KMS-11 (cell line): ENCODE measurements at regions not wholly inside any gene's neighbourhood (a gene's known extent, or its start where the extent isn't known, plus 50 kb on each side); places are given as distances from the start of the nearest gene placed in this dataset.
"Not testable (repeated sequence)": the region's sequence is repeated elsewhere in the genome, so short reads cannot be mapped to it uniquely, and the experiment has no call there.

Source experiments
- H2AFZ ChIP-seq: fragments of 200-600 bp; sonication (generic); 2 replicates; pipeline ENCODE4 v1.6.1; 2016; ENCODE audit warnings: antibody characterized with exemption, mixed run types, low read depth
- H3K27ac ChIP-seq: fragments of 200-600 bp; sonication (generic); 2 replicates; pipeline ENCODE4 v1.6.1; 2016; ENCODE audit warnings: mild to moderate bottlenecking, mixed run types
- H3K27me3 ChIP-seq: fragments of 200-600 bp; sonication (generic); 2 replicates; pipeline ENCODE4 v1.6.1; 2017; ENCODE audit warnings: mild to moderate bottlenecking, low read depth, mixed run types, moderate library complexity; ENCODE audit not compliant: insufficient read depth
- H3K36me3 ChIP-seq: fragments of 200-600 bp; sonication (generic); 2 replicates; pipeline ENCODE4 v1.6.1; 2017; ENCODE audit warnings: mild to moderate bottlenecking, mixed run types; ENCODE audit not compliant: insufficient read depth
- H3K4me1 ChIP-seq: fragments of 200-600 bp; sonication (generic); 2 replicates; pipeline ENCODE4 v1.6.1; 2016; ENCODE audit warnings: mild to moderate bottlenecking, low read depth, mixed run types; ENCODE audit not compliant: poor library complexity, severe bottlenecking
- H3K4me2 ChIP-seq: fragments of 200-600 bp; sonication (generic); 2 replicates; pipeline ENCODE4 v1.7.0; 2016; ENCODE audit warnings: mild to moderate bottlenecking, mixed run types
- H3K4me3 ChIP-seq: fragments of 200-600 bp; sonication (generic); IDR thresholded peaks from 2 replicates; pipeline ENCODE4 v1.6.1; 2017; ENCODE audit warnings: low read depth, low read length, mixed read lengths; ENCODE audit not compliant: insufficient read depth
- H3K79me2 ChIP-seq: fragments of 200-600 bp; sonication (generic); 2 replicates; pipeline ENCODE4 v1.6.1; 2016; ENCODE audit warnings: low read depth, mixed run types; ENCODE audit not compliant: insufficient read depth
- H3K9ac ChIP-seq: fragments of 200-600 bp; sonication (generic); 2 replicates; pipeline ENCODE4 v1.6.1; 2016; ENCODE audit warnings: mild to moderate bottlenecking, mixed run types
- H4K20me1 ChIP-seq: fragments of 200-600 bp; sonication (generic); 2 replicates; pipeline ENCODE4 v1.6.1; 2016; ENCODE audit warnings: mild to moderate bottlenecking, mixed run types; ENCODE audit not compliant: insufficient read depth
- CTCF ChIP-seq: fragments of 200-600 bp; sonication (generic); conservative IDR thresholded peaks from 2 replicates; pipeline ENCODE4 v1.6.1; 2017; ENCODE audit warnings: low read depth, mild to moderate bottlenecking, antibody characterized with exemption, low read length, moderate library complexity, mixed read lengths

DNA sequence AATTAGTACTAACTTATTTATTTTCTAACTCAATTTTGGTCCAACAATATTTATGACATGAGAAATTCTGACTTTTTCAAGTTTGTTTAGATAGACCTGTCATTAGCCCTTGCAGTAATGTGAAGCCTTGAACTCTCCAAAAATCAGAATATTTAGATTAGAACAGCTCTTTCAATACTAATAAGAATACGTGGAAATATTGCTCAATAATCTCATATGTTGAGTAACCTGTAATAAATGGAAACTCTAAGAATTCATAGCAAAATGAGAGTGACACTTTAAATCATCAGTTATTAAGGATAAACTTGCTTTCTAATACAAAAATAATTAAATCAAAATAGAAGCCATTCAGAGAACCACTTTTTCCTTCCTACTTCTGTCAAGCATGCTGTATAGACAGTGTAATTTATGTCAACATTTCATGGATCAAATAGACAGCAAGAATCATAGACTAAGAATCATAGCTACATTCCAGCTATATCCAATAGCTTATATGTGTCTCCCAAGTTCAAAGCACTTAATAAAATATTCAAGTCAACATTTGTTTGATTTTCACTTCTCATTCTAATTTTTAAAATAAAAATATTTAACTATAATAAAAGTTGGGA lies 710.3 kb upstream of the SOX11 start:
- no peak overlapping the region for H3K4me2 ChIP-seq
- no peaks in the 10 kb centered on the region for H3K4me1 ChIP-seq
- H4K20me1 ChIP-seq = no peaks in the 10 kb centered on the region
- no peak for TF ChIP-seq CTCF
- no peaks in the 10 kb centered on the region for H3K36me3 ChIP-seq
- no peaks in the 10 kb centered on the region for H3K27me3 ChIP-seq
- H3K4me3 ChIP-seq = no peak overlapping the region
- no peaks in the 10 kb centered on the region for H3K79me2 ChIP-seq
- H2AFZ ChIP-seq = no peak overlapping the region
- no peak overlapping the region for H3K9ac ChIP-seq
- H3K27ac ChIP-seq = no peak overlapping the region

- H4K20me1 ChIP-seq, H3K4me1 ChIP-seq, H3K27ac ChIP-seq: not testable (repeated sequence)
Observed at GRCh38 chr2:4988444-4988843, 703.7 kb upstream of the SOX11 start.

DNA sequence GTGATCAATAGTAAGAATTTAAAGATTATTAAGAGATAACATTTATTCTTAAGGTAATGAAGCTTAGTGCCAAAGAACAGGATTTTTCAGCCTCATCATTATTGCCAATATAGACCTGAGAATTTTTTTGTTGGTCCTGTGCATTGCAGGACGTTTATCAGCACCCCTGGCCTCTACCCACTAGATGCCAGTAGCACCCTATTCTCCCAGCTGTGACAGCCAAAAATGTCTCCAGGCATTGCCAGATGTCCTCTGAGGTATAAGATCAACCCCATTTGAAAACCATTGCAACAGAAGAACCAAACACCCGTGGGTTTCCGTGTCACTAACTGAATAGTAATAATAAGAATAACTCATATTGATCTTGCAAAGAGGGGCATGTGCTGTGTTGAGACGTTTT lies 700.0 kb upstream of the SOX11 start:
- TF ChIP-seq CTCF = no peak
- Histone ChIP-seq H3K4me1 (no peaks in the 10 kb centered on the region), H4K20me1 (no peaks in the 10 kb centered on the region), H3K4me3 (no peak overlapping the region), H3K36me3 (no peaks in the 10 kb centered on the region), H3K79me2 (no peaks in the 10 kb centered on the region), H3K27me3 (no peaks in the 10 kb centered on the region), H2AFZ (no peak overlapping the region), H3K27ac (no peak overlapping the region), H3K9ac (no peak overlapping the region), H3K4me2 (no peak overlapping the region)

More at GRCh38 chr2:4988444-4988843, 703.7 kb upstream of the SOX11 start:
- not testable (repeated sequence) for H3K4me3 ChIP-seq, H3K36me3 ChIP-seq, H3K79me2 ChIP-seq, H3K4me2 ChIP-seq, H3K9ac ChIP-seq, H2AFZ ChIP-seq, H3K27me3 ChIP-seq

GRCh38 chr2:4995466-4995865 lies 696.7 kb upstream of the SOX11 start:
- Histone ChIP-seq H3K9ac (no peak overlapping the region), H3K36me3 (no peaks in the 10 kb centered on the region), H3K27me3 (no peaks in the 10 kb centered on the region), H3K79me2 (no peaks in the 10 kb centered on the region), H2AFZ (no peak overlapping the region), H3K4me1 (no peaks in the 10 kb centered on the region), H4K20me1 (no peaks in the 10 kb centered on the region), H3K4me3 (no peak overlapping the region), H3K4me2 (no peak overlapping the region), H3K27ac (no peak overlapping the region)
- TF ChIP-seq CTCF = no peak

GRCh38 chr2:5007596-5007995 lies 684.6 kb upstream of the SOX11 start:
- Histone ChIP-seq H2AFZ (no peak overlapping the region), H3K4me2 (no peak overlapping the region), H3K36me3 (no peaks in the 10 kb centered on the region), H3K4me3 (no peak overlapping the region), H3K79me2 (no peaks in the 10 kb centered on the region), H3K27me3 (no peaks in the 10 kb centered on the region), H4K20me1 (no peaks in the 10 kb centered on the region), H3K4me1 (no peaks in the 10 kb centered on the region), H3K9ac (no peak overlapping the region), H3K27ac (no peak overlapping the region)
- no peak for TF ChIP-seq CTCF
